HEK293T (cell line): ENCODE measurements at regions not wholly inside any gene's neighbourhood (a gene's known extent, or its start where the extent isn't known, plus 50 kb on each side); places are given as distances from the start of the nearest gene placed in this dataset.

Experiments used
- ARNT ChIP-seq: fragments of 450-650 bp; IDR thresholded peaks from 2 replicates; pipeline ENCODE4 v1.6.1; 2017; ENCODE audit warnings: mild to moderate bottlenecking
- BHLHE40 ChIP-seq: fragments of 450-650 bp; IDR thresholded peaks from 2 replicates; pipeline ENCODE4 v1.6.1; 2016; ENCODE audit warnings: mild to moderate bottlenecking, moderate library complexity, borderline replicate concordance
- ELF4 ChIP-seq: fragments of 450-650 bp; IDR thresholded peaks from 2 replicates; pipeline ENCODE4 v1.6.1; 2017; ENCODE audit warnings: antibody characterized with exemption
- FOXA1 ChIP-seq: fragments of 450-650 bp; IDR thresholded peaks from 2 replicates; pipeline ENCODE4 v1.6.1; 2016; ENCODE audit warnings: mild to moderate bottlenecking
- FOXM1 ChIP-seq: fragments of 450-650 bp; IDR thresholded peaks from 2 replicates; pipeline ENCODE4 v1.6.1; 2017; ENCODE audit warnings: mild to moderate bottlenecking, borderline replicate concordance
- LEF1 ChIP-seq: fragments of 450-650 bp; IDR thresholded peaks from 2 replicates; pipeline ENCODE4 v1.6.1; 2017; ENCODE audit warnings: mild to moderate bottlenecking, borderline replicate concordance
- SP1 ChIP-seq: fragments of 450-650 bp; IDR thresholded peaks from 2 replicates; pipeline ENCODE4 v1.6.1; 2017
- SUZ12 ChIP-seq: fragments of 450-650 bp; IDR thresholded peaks from 2 replicates; pipeline ENCODE4 v1.6.1; 2016; ENCODE audit warnings: mild to moderate bottlenecking
- TARDBP ChIP-seq: fragments of 450-650 bp; IDR thresholded peaks from 2 replicates; pipeline ENCODE4 v1.6.1; 2016
- ZNF384 ChIP-seq: fragments of 450-650 bp; IDR thresholded peaks from 2 replicates; pipeline ENCODE4 v1.6.1; 2016
- TF ChIP-seq, protein P1 (sequence below): fragments of 450-650 bp; IDR thresholded peaks from 2 replicates; pipeline ENCODE4 v1.6.1; 2016

DNA sequence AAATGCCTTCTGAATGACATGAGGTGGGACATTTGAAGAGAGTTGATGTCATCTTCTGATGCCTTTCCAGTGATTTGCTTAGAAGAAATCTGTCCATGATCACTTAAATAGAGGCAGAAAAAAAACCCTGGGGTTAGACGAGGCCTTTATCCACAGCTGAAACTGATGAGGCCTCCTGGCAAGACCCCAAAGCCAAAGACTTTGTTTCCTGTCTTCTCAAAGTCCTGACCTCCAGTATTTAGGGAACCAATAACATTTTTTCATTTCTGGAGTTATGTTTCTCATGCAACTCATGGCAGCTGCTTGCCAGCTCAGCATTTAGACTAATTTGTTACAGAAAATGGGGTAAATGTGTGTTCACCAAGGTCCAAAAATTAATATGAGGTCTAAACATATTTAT, 248.0 kb upstream of the PRDM1 start:
- TF ChIP-seq ELF4, result no peak
- no peak for TF ChIP-seq SP1
- TF ChIP-seq FOXA1, result no peak
- no peak for TF ChIP-seq TARDBP
- no peak for TF ChIP-seq ZNF384
- no peak for TF ChIP-seq FOXM1
- no peak for TF ChIP-seq BHLHE40
- TF ChIP-seq ARNT, result no peak
- TF ChIP-seq, protein P1, sequence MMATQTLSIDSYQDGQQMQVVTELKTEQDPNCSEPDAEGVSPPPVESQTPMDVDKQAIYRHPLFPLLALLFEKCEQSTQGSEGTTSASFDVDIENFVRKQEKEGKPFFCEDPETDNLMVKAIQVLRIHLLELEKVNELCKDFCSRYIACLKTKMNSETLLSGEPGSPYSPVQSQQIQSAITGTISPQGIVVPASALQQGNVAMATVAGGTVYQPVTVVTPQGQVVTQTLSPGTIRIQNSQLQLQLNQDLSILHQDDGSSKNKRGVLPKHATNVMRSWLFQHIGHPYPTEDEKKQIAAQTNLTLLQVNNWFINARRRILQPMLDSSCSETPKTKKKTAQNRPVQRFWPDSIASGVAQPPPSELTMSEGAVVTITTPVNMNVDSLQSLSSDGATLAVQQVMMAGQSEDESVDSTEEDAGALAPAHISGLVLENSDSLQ, result no peak
- no peak for TF ChIP-seq LEF1
- TF ChIP-seq SUZ12, result no peak
